WTC11 (cell line): ENCODE measurements at regions not wholly inside any gene's neighbourhood (a gene's known extent, or its start where the extent isn't known, plus 50 kb on each side); places are given as distances from the start of the nearest gene placed in this dataset.

Experiments
- ATAC-seq: fragments of 200-7000 bp; cut with Tn5 transposase; 2 replicates; pipeline ENCODE4 v1.10.0; 2021; ENCODE audit warnings: mild to moderate bottlenecking, moderate library complexity
- CTCF ChIA-PET: fragments of 300-600 bp; sonication (Branson Sonifier 250); formaldehyde crosslinking; loops from one replicate; lab custom pipeline; 2021; ENCODE audit warnings: antibody characterized with exemption; lab: Charles Lee
- POLR2A ChIA-PET: fragments of 350-600 bp; sonication (Branson Sonifier 250); formaldehyde crosslinking; loops from one replicate; lab custom pipeline; 2021; ENCODE audit warnings: antibody characterized with exemption; lab: Charles Lee
- DNase-seq: peaks from one replicate; pipeline ENCODE4 v3.0.0; 2021; ENCODE audit warnings: low spot score
- H3K27ac Mint-ChIP-seq: 2 replicates; pipeline ENCODE4 v1.8.0; 2021; ENCODE audit warnings: mixed read lengths
- H3K27me3 Mint-ChIP-seq: 2 replicates; pipeline ENCODE4 v1.8.0; 2021; ENCODE audit warnings: low read depth, mild to moderate bottlenecking, moderate library complexity, mixed read lengths
- H3K36me3 Mint-ChIP-seq: 2 replicates; pipeline ENCODE4 v1.8.0; 2021; ENCODE audit warnings: mixed read lengths
- H3K4me1 Mint-ChIP-seq: 2 replicates; pipeline ENCODE4 v1.8.0; 2022; ENCODE audit warnings: mixed read lengths
- H3K4me3 Mint-ChIP-seq: 2 replicates; pipeline ENCODE4 v1.8.0; 2021; ENCODE audit warnings: mild to moderate bottlenecking, moderate library complexity, mixed read lengths
- H3K9me3 Mint-ChIP-seq: 2 replicates; pipeline ENCODE4 v1.8.0; 2021; ENCODE audit warnings: mixed read lengths
- AFF4 ChIP-seq: sonication (generic); formaldehyde crosslinking; IDR thresholded peaks from 2 replicates; pipeline ENCODE4 v1.8.1; 2023; ENCODE audit warnings: mild to moderate bottlenecking, missing genetic modification reagents, borderline replicate concordance
- ATF2 ChIP-seq: sonication (generic); formaldehyde crosslinking; IDR thresholded peaks from 2 replicates; pipeline ENCODE4 v1.8.1; 2022; ENCODE audit warnings: low read depth, missing genetic modification reagents, borderline replicate concordance
- ERG ChIP-seq: fragments of 250-450 bp; sonication (Bioruptor Pico); IDR thresholded peaks from 2 replicates; pipeline ENCODE4 v1.8.0; 2021; ENCODE audit warnings: mild to moderate bottlenecking
- FOXJ3 ChIP-seq: sonication (generic); formaldehyde crosslinking; IDR thresholded peaks from 2 replicates; pipeline ENCODE4 v1.9.0; 2021; ENCODE audit warnings: missing genetic modification reagents, mild to moderate bottlenecking, borderline replicate concordance
- MYBL2 ChIP-seq: sonication (generic); formaldehyde crosslinking; IDR thresholded peaks from 2 replicates; pipeline ENCODE4 v1.8.1; 2023; ENCODE audit warnings: mild to moderate bottlenecking, moderate library complexity, missing genetic modification reagents
- NFYB ChIP-seq: sonication (generic); formaldehyde crosslinking; conservative IDR thresholded peaks from 2 replicates; pipeline ENCODE4 v1.8.0; 2022; ENCODE audit warnings: low read depth, missing genetic modification reagents
- RELA ChIP-seq: sonication (generic); formaldehyde crosslinking; IDR thresholded peaks from 2 replicates; pipeline ENCODE4 v1.8.1; 2022; ENCODE audit warnings: missing genetic modification reagents, mild to moderate bottlenecking, borderline replicate concordance
- SP1 ChIP-seq: sonication (generic); formaldehyde crosslinking; conservative IDR thresholded peaks from 2 replicates; pipeline ENCODE4 v1.8.1; 2022; ENCODE audit warnings: missing genetic modification reagents
- TCF7 ChIP-seq: sonication (generic); formaldehyde crosslinking; IDR thresholded peaks from 2 replicates; pipeline ENCODE4 v1.8.0; 2022; ENCODE audit warnings: mild to moderate bottlenecking, low read depth, missing genetic modification reagents, moderate library complexity
- TEAD1 ChIP-seq: sonication (generic); formaldehyde crosslinking; IDR thresholded peaks from 2 replicates; pipeline ENCODE4 v1.8.0; 2022; ENCODE audit warnings: mild to moderate bottlenecking, missing genetic modification reagents
- ZNF263 ChIP-seq: sonication (generic); formaldehyde crosslinking; IDR thresholded peaks from 2 replicates; pipeline ENCODE4 v1.8.1; 2022; ENCODE audit warnings: low read depth, mild to moderate bottlenecking, moderate library complexity, missing genetic modification reagents
- ZNF425 ChIP-seq: fragments of 250-450 bp; sonication (Bioruptor Pico); conservative IDR thresholded peaks from 2 replicates; pipeline ENCODE4 v1.9.0; 2021; ENCODE audit warnings: mild to moderate bottlenecking
- ZNF512 ChIP-seq: sonication (generic); formaldehyde crosslinking; IDR thresholded peaks from 2 replicates; pipeline ENCODE4 v1.8.1; 2022; ENCODE audit warnings: missing genetic modification reagents, borderline replicate concordance
- ZNF671 ChIP-seq: fragments of 250-450 bp; sonication (Bioruptor Pico); IDR thresholded peaks from 2 replicates; pipeline ENCODE4 v1.8.0; 2021; ENCODE audit warnings: mild to moderate bottlenecking

GRCh38 chr4:25524663-25525062, 131.0 kb upstream of the SLC34A2 start:
- peaks cover 7% of the 10 kb centered on the region for H3K4me1 Mint-ChIP-seq
- POLR2A ChIA-PET, result interaction anchor here (0.7 kb wide), 1 partner anchor 10 kb away, joined by 3 read pairs; no protein-coding TSS in a partner anchor
- H3K36me3 Mint-ChIP-seq, result no peaks in the 10 kb centered on the region
- DNase-seq, result no peak
- no peak for ATAC-seq
- TF ChIP-seq ZNF263 (CRISPR knock-in tag) (no peak), ZNF425 (CRISPR knock-in tag) (no peak)
- TF ChIP-seq, all 79 proteins: peak for 0
- Mint-ChIP-seq H3K27me3 (peaks cover 39% of the 10 kb centered on the region), H3K27ac (no peak overlapping the region), H3K9me3 (no peaks in the 10 kb centered on the region), H3K4me3 (no peak overlapping the region)
- CTCF ChIA-PET, result no interaction called here

- ChIA-PET CTCF (no interaction called here), POLR2A (no interaction called here)
- peaks cover 7% of the 10 kb centered on the region for H3K4me1 Mint-ChIP-seq
- DNase-seq, result no peak
- peaks cover 43% of the 10 kb centered on the region for H3K27me3 Mint-ChIP-seq
- no peak for TF ChIP-seq ZNF512 (CRISPR knock-in tag)
- TF ChIP-seq FOXJ3 (CRISPR knock-in tag), result no peak
- no peak for TF ChIP-seq SP1 (CRISPR knock-in tag)
- TF ChIP-seq TCF7 (CRISPR knock-in tag), result no peak
- no peak for TF ChIP-seq RELA
- TF ChIP-seq ZNF671 (CRISPR knock-in tag), result no peak
- no peak for TF ChIP-seq AFF4 (CRISPR knock-in tag)
- no peak for TF ChIP-seq ERG (CRISPR knock-in tag)
- no peak for TF ChIP-seq ATF2 (CRISPR knock-in tag)
- TF ChIP-seq NFYB, result no peak
- no peak for TF ChIP-seq MYBL2 (CRISPR knock-in tag)
- no peak for TF ChIP-seq TEAD1 (CRISPR knock-in tag)
- H3K36me3 Mint-ChIP-seq, result no peaks in the 10 kb centered on the region
- no peak overlapping the region for H3K27ac Mint-ChIP-seq
- H3K9me3 Mint-ChIP-seq, result no peaks in the 10 kb centered on the region
- ATAC-seq, result no peak
- no peak overlapping the region for H3K4me3 Mint-ChIP-seq
These were observed 129.8 kb upstream of the SLC34A2 start for GRCh38 chr4:25525896-25526295.
